Stimulated activated CD8-positive, alpha-beta memory T cell treated with anti-CD3 and anti-CD28 coated beads, Interleukin-2, amount 100 ng/mL, for 1 hour (primary cell): ENCODE measurements at regions not wholly inside any gene's neighbourhood (a gene's known extent, or its start where the extent isn't known, plus 50 kb on each side); places are given as distances from the start of the nearest gene placed in this dataset.
"Not testable (repeated sequence)": the region's sequence is repeated elsewhere in the genome, so short reads cannot be mapped to it uniquely, and the experiment has no call there.

Source experiments
- DNase-seq, 2 donors: peaks; one replicate each; pipeline ENCODE4 v3.0.0-alpha.2; 2020; ENCODE audit warnings: low read depth in 2 of 2

GRCh38 chr2:17255071-17255470, 263.2 kb downstream of the RAD51AP2 start:
- DNase-seq = no peak

GRCh38 chr2:17254421-17254820, 263.8 kb downstream of the RAD51AP2 start:
- no peak for DNase-seq

- no peak for DNase-seq
These were observed 266.0 kb downstream of the RAD51AP2 start for GRCh38 chr2:17252258-17252657.

- DNase-seq = no peak
These were observed 267.1 kb downstream of the RAD51AP2 start for GRCh38 chr2:17251171-17251570.

- no peak for DNase-seq
These were observed 269.0 kb downstream of the RAD51AP2 start for GRCh38 chr2:17249249-17249648.

GRCh38 chr2:17245906-17246305, 272.3 kb downstream of the RAD51AP2 start:
- DNase-seq = no peak

- no peak for DNase-seq
These were observed 275.3 kb downstream of the RAD51AP2 start for GRCh38 chr2:17242813-17243485.

- no peak for DNase-seq
These were observed 278.7 kb downstream of the RAD51AP2 start for GRCh38 chr2:17239550-17239949.

- no peak for DNase-seq
These were observed 283.1 kb downstream of the RAD51AP2 start for GRCh38 chr2:17235167-17235566.

GRCh38 chr2:17232776-17233556, 285.3 kb downstream of the RAD51AP2 start:
- no peak for DNase-seq

- DNase-seq = no peak
These were observed 286.8 kb downstream of the RAD51AP2 start for GRCh38 chr2:17231394-17231965.

GRCh38 chr2:17229414-17229813, 288.8 kb downstream of the RAD51AP2 start:
- DNase-seq = no peak

GRCh38 chr2:17228461-17228860, 289.8 kb downstream of the RAD51AP2 start:
- no peak for DNase-seq

GRCh38 chr2:17227856-17228255, 290.4 kb downstream of the RAD51AP2 start:
- no peak for DNase-seq

GRCh38 chr2:17226941-17227490, 291.2 kb downstream of the RAD51AP2 start:
- no peak for DNase-seq

- DNase-seq = no peak
These were observed 295.0 kb downstream of the RAD51AP2 start for GRCh38 chr2:17223211-17223610.

- no peak for DNase-seq
These were observed 309.7 kb downstream of the RAD51AP2 start for GRCh38 chr2:17208511-17208910.

GRCh38 chr2:17206771-17207170, 311.5 kb downstream of the RAD51AP2 start:
- no peak for DNase-seq

- DNase-seq = not testable (repeated sequence)
These were observed 314.0 kb downstream of the RAD51AP2 start for GRCh38 chr2:17204214-17204613.

GRCh38 chr2:17202628-17203027, 315.6 kb downstream of the RAD51AP2 start:
- DNase-seq = not testable (repeated sequence)

GRCh38 chr2:17199741-17200140, 318.5 kb downstream of the RAD51AP2 start:
- no peak for DNase-seq

GRCh38 chr2:17196380-17196779, 321.9 kb downstream of the RAD51AP2 start:
- no peak for DNase-seq

GRCh38 chr2:17195016-17195415, 323.2 kb downstream of the RAD51AP2 start:
- no peak for DNase-seq
